Smooth muscle cell (in vitro differentiated cells): ENCODE measurements at regions not wholly inside any gene's neighbourhood (a gene's known extent, or its start where the extent isn't known, plus 50 kb on each side); places are given as distances from the start of the nearest gene placed in this dataset.

Experiments used
- DNase-seq: peaks from one replicate; lab custom pipeline; 2025; ENCODE audit not compliant: unreplicated experiment; lab: John Stamatoyannopoulos, UW
- H2AFZ ChIP-seq: fragments of 200-600 bp; sonication (generic); 2 replicates; pipeline ENCODE4 v1.6.0; 2016; ENCODE audit warnings: antibody characterized with exemption, low read depth, mild to moderate bottlenecking
- H3F3A ChIP-seq: fragments of 200-600 bp; sonication (generic); 2 replicates; pipeline ENCODE4 v1.6.0; 2017; ENCODE audit warnings: antibody characterized with exemption, low read depth
- H3K27ac ChIP-seq: fragments of 200-600 bp; sonication (generic); 2 replicates; pipeline ENCODE4 v1.5.1; 2016; ENCODE audit warnings: low read depth, mild to moderate bottlenecking
- H3K27me3 ChIP-seq: fragments of 200-600 bp; sonication (generic); 2 replicates; pipeline ENCODE4 v1.6.1; 2016; ENCODE audit warnings: low read depth, mild to moderate bottlenecking
- H3K36me3 ChIP-seq: fragments of 200-600 bp; sonication (generic); 2 replicates; pipeline ENCODE4 v1.5.1; 2016; ENCODE audit warnings: low read depth
- H3K4me1 ChIP-seq: fragments of 200-600 bp; sonication (generic); 2 replicates; pipeline ENCODE4 v1.5.1; 2016; ENCODE audit warnings: low read depth
- H3K4me2 ChIP-seq: fragments of 200-600 bp; sonication (generic); 2 replicates; pipeline ENCODE4 v1.6.0; 2016; ENCODE audit warnings: mild to moderate bottlenecking
- H3K4me3 ChIP-seq: fragments of 200-600 bp; sonication (generic); 2 replicates; pipeline ENCODE4 v1.5.1; 2016; ENCODE audit warnings: mild to moderate bottlenecking
- H3K79me2 ChIP-seq: fragments of 200-600 bp; sonication (generic); 2 replicates; pipeline ENCODE4 v1.6.0; 2016; ENCODE audit warnings: low read depth, mild to moderate bottlenecking
- H3K9ac ChIP-seq: fragments of 200-600 bp; sonication (generic); 2 replicates; pipeline ENCODE4 v1.6.0; 2016; ENCODE audit warnings: low read depth
- H3K9me3 ChIP-seq: fragments of 200-600 bp; sonication (generic); replicated peaks from 2 replicates; pipeline ENCODE4 v1.5.1; 2016; ENCODE audit warnings: low read depth
- H4K20me1 ChIP-seq: fragments of 200-600 bp; sonication (generic); 2 replicates; pipeline ENCODE4 v1.6.0; 2016; ENCODE audit warnings: low read depth
- WGBS: methylation state at CpG from one replicate; pipeline ENCODE4 v1.1.7; 2016; ENCODE audit warnings: low lambda C conversion rate; 5-methylcytosine and 5-hydroxymethylcytosine counted together
- TF ChIP-seq, protein P1 (sequence below): fragments of 200-600 bp; sonication (generic); IDR thresholded peaks from 2 replicates; pipeline ENCODE4 v1.5.1; 2017; ENCODE audit warnings: borderline replicate concordance, mild to moderate bottlenecking, antibody characterized with exemption; ENCODE audit not compliant: insufficient read depth, poor library complexity, severe bottlenecking

DNA sequence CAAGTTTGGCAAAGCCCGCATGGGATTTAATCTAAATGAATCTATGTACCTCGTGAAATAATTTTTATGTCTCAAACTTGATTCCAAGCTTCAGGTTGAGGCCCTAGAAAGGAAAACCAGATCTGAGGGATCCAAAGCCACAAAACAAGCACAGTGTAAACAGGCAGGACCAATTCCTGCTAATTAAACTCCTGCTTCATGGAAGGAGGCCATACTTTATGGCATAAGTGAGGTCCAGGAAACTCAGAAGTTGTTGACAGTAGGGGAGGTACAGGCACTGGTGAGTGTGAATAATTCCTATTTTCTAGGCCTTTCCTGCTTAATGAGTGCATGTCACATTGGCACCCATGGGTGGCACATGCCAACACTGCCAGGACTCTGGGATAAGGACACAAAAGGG is 648.6 kb upstream of the SGCD start:
- H3K27me3 ChIP-seq, result peaks cover 4% of the 10 kb centered on the region
- H3F3A ChIP-seq, result no peaks in the 10 kb centered on the region
- H4K20me1 ChIP-seq, result no peaks in the 10 kb centered on the region
- no peaks in the 10 kb centered on the region for H3K79me2 ChIP-seq
- no peaks in the 10 kb centered on the region for H3K4me1 ChIP-seq
- no peak overlapping the region for H3K4me2 ChIP-seq
- no peak overlapping the region for H3K9ac ChIP-seq
- H3K9me3 ChIP-seq, result peaks cover 4% of the 10 kb centered on the region
- no peak overlapping the region for H3K4me3 ChIP-seq
- no peaks in the 10 kb centered on the region for H3K36me3 ChIP-seq
- H2AFZ ChIP-seq, result no peak overlapping the region
- TF ChIP-seq, protein P1, sequence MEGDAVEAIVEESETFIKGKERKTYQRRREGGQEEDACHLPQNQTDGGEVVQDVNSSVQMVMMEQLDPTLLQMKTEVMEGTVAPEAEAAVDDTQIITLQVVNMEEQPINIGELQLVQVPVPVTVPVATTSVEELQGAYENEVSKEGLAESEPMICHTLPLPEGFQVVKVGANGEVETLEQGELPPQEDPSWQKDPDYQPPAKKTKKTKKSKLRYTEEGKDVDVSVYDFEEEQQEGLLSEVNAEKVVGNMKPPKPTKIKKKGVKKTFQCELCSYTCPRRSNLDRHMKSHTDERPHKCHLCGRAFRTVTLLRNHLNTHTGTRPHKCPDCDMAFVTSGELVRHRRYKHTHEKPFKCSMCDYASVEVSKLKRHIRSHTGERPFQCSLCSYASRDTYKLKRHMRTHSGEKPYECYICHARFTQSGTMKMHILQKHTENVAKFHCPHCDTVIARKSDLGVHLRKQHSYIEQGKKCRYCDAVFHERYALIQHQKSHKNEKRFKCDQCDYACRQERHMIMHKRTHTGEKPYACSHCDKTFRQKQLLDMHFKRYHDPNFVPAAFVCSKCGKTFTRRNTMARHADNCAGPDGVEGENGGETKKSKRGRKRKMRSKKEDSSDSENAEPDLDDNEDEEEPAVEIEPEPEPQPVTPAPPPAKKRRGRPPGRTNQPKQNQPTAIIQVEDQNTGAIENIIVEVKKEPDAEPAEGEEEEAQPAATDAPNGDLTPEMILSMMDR, result no peak
- WGBS, result 77% methylated on average over 2 of the region's 2 CpGs
- no peak overlapping the region for H3K27ac ChIP-seq
- no peak for DNase-seq

DNA sequence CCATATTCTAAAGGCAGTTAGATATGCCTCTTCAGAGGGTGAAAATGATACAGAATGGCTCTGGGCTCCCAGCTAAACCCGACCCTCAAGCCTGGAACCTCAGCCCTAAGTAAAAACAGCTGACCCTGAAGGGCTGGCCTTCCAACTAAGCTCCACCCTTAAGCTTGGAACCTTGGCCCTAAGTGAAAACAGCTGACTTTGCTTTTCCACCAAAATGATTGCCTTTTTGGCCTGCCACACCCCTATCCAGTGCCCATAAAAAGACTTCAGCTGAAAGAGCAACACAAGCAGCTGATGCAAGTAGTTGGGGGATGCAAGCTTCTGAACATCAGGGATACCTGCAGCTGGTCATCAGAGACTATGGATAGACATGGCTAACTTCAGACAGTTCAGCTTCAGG is 647.4 kb upstream of the SGCD start:
- H3F3A ChIP-seq, result no peaks in the 10 kb centered on the region
- no peak for DNase-seq
- H3K4me3 ChIP-seq, result no peak overlapping the region
- H2AFZ ChIP-seq, result no peak overlapping the region
- no peaks in the 10 kb centered on the region for H4K20me1 ChIP-seq
- H3K4me2 ChIP-seq, result no peak overlapping the region
- no peaks in the 10 kb centered on the region for H3K4me1 ChIP-seq
- H3K9ac ChIP-seq, result no peak overlapping the region
- no peaks in the 10 kb centered on the region for H3K79me2 ChIP-seq
- H3K27me3 ChIP-seq, result peaks cover 4% of the 10 kb centered on the region
- H3K36me3 ChIP-seq, result no peaks in the 10 kb centered on the region
- TF ChIP-seq, protein P1, result no peak
- H3K9me3 ChIP-seq, result peaks cover 4% of the 10 kb centered on the region
- 68% methylated on average over 1 of the region's 1 CpG for WGBS
- no peak overlapping the region for H3K27ac ChIP-seq

GRCh38 chr5:155684417-155684816 is 642.5 kb upstream of the SGCD start:
- H3K9ac ChIP-seq, result no peak overlapping the region
- TF ChIP-seq, protein P1, result no peak
- no peaks in the 10 kb centered on the region for H3K9me3 ChIP-seq
- DNase-seq, result no peak
- no peaks in the 10 kb centered on the region for H3K79me2 ChIP-seq
- no peaks in the 10 kb centered on the region for H3K36me3 ChIP-seq
- H4K20me1 ChIP-seq, result no peaks in the 10 kb centered on the region
- H3K27me3 ChIP-seq, result peaks cover 4% of the 10 kb centered on the region
- H3K4me3 ChIP-seq, result no peak overlapping the region
- H2AFZ ChIP-seq, result no peak overlapping the region
- no peak overlapping the region for H3K4me2 ChIP-seq
- H3F3A ChIP-seq, result no peaks in the 10 kb centered on the region
- H3K4me1 ChIP-seq, result peaks cover under 1% of the 10 kb centered on the region
- H3K27ac ChIP-seq, result no peak overlapping the region

DNA sequence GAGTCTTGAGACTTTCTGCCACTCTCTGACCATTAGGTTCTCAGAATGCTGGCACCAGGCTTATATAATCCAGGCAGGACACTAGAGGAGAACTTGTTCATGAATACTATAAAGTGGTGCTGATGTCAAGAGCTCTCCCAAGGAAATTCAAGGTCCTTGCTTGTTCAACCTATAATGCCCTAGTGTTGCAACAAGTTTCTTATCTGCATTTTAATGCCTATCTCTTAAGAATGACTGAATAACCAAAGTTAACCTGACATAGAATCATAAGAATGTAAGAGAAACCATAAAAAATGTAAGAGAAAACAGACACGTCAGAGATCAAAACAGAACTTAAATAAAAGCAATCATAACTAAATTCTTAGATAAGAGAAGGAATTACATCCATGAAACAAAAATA is 640.8 kb upstream of the SGCD start:
- peaks cover 2% of the 10 kb centered on the region for H3K27me3 ChIP-seq
- H3K9ac ChIP-seq, result no peak overlapping the region
- TF ChIP-seq, protein P1, result no peak
- H3F3A ChIP-seq, result no peaks in the 10 kb centered on the region
- H3K4me3 ChIP-seq, result no peak overlapping the region
- no peak for DNase-seq
- H2AFZ ChIP-seq, result no peak overlapping the region
- WGBS, result 24% methylated on average over 1 of the region's 1 CpG
- no peak overlapping the region for H3K4me2 ChIP-seq
- H3K36me3 ChIP-seq, result no peaks in the 10 kb centered on the region
- H3K9me3 ChIP-seq, result no peaks in the 10 kb centered on the region
- no peak overlapping the region for H3K27ac ChIP-seq
- peaks cover 4% of the 10 kb centered on the region for H3K4me1 ChIP-seq
- no peaks in the 10 kb centered on the region for H3K79me2 ChIP-seq
- no peaks in the 10 kb centered on the region for H4K20me1 ChIP-seq
